ENCODE measurements at regions not wholly inside any gene's neighbourhood (a gene's known extent, or its start where the extent isn't known, plus 50 kb on each side); places are given as distances from the start of the nearest gene placed in this dataset.

GRCh38 chr22:48588151-48588877 lies 1239.4 kb downstream of the BRD1 start:
- no peak for DNase-seq (ENCODE audit: low read depth)
- TF ChIP-seq, protein P1, sequence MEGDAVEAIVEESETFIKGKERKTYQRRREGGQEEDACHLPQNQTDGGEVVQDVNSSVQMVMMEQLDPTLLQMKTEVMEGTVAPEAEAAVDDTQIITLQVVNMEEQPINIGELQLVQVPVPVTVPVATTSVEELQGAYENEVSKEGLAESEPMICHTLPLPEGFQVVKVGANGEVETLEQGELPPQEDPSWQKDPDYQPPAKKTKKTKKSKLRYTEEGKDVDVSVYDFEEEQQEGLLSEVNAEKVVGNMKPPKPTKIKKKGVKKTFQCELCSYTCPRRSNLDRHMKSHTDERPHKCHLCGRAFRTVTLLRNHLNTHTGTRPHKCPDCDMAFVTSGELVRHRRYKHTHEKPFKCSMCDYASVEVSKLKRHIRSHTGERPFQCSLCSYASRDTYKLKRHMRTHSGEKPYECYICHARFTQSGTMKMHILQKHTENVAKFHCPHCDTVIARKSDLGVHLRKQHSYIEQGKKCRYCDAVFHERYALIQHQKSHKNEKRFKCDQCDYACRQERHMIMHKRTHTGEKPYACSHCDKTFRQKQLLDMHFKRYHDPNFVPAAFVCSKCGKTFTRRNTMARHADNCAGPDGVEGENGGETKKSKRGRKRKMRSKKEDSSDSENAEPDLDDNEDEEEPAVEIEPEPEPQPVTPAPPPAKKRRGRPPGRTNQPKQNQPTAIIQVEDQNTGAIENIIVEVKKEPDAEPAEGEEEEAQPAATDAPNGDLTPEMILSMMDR (IDR thresholded peaks at IDR 0.05; ENCODE audit: insufficient read depth, low read length, severe bottlenecking): no peak
- no peak for FAIRE-seq
- Histone ChIP-seq H3K27me3 (ENCODE audit: control insufficient read depth, insufficient read depth, low read length) (no peaks in the 10 kb centered on the region), H3K4me3 (ENCODE audit: low read depth, low read length) (no peak overlapping the region), H3K36me3 (ENCODE audit: control insufficient read depth, insufficient read depth, low read length) (no peaks in the 10 kb centered on the region)

GRCh38 chr22:48587236-48587865 lies 1240.3 kb downstream of the BRD1 start:
- no peak for DNase-seq (ENCODE audit: low read depth)
- TF ChIP-seq, protein P1 (IDR thresholded peaks at IDR 0.05; ENCODE audit: insufficient read depth, low read length, severe bottlenecking): no peak
- no peak for FAIRE-seq

GRCh38 chr22:48586799-48587185 lies 1240.9 kb downstream of the BRD1 start:
- no peak for FAIRE-seq
- TF ChIP-seq, protein P1 (IDR thresholded peaks at IDR 0.05; ENCODE audit: insufficient read depth, low read length, severe bottlenecking): no peak
- H3K27me3 ChIP-seq (ENCODE audit: control insufficient read depth, insufficient read depth, low read length): no peaks in the 10 kb centered on the region
- no peak overlapping the region for H3K4me3 ChIP-seq (ENCODE audit: low read depth, low read length)
- no peaks in the 10 kb centered on the region for H3K36me3 ChIP-seq (ENCODE audit: control insufficient read depth, insufficient read depth, low read length)
- DNase-seq (ENCODE audit: low read depth): no peak

More at GRCh38 chr22:48587236-48587865, 1240.3 kb downstream of the BRD1 start:
- Histone ChIP-seq H3K27me3 (ENCODE audit: control insufficient read depth, insufficient read depth, low read length) (no peaks in the 10 kb centered on the region), H3K4me3 (ENCODE audit: low read depth, low read length) (no peak overlapping the region), H3K36me3 (ENCODE audit: control insufficient read depth, insufficient read depth, low read length) (no peaks in the 10 kb centered on the region)

DNA sequence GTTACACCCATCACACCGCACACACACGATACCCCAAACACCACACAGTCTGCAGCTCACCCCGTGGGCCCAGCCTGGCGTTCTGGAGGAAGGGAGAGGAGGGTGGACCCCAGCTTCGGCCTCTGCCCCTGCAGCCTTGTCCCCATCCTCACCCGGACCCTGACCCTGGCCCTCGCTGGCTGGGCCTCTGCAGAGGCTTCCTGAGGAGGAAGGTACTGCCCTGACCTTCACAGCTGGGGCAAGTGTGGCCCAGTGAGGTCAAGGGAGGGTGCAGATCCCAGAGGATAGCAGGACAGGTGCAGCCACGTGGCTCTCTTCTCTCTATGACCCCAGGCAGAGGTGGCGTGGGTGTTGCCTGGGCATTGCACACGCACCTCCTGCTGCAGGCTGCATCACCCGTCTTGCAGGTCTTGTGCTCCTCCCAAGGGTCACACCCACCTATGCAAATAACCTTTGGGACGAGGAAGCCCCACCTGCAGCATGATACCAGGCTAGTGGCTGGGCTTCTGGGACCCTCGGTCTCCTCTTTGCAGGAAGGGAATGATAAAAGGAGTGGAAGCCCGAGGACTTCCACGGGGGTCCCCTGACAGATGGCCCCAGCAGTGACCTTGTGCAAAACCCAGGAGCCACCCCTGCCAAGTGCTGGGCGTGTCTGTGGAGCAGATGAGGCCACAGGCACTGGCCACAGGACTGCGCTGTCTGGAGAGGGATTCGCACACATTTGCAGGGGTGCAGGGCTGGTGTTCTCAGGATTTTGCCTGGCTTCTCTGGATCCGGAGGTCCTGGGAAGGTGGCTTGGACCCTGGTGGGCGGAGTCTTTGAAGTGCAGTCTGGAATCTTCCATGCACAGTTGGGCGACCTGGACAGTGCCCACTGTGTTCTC lies 1241.5 kb downstream of the BRD1 start:
- H3K27me3 ChIP-seq (ENCODE audit: control insufficient read depth, insufficient read depth, low read length): no peaks in the 10 kb centered on the region
- DNase-seq (ENCODE audit: low read depth) (no peak), FAIRE-seq (no peak)
- TF ChIP-seq, protein P1 (IDR thresholded peaks at IDR 0.05; ENCODE audit: insufficient read depth, low read length, severe bottlenecking): no peak
- no peaks in the 10 kb centered on the region for H3K36me3 ChIP-seq (ENCODE audit: control insufficient read depth, insufficient read depth, low read length)
- H3K4me3 ChIP-seq (ENCODE audit: low read depth, low read length): no peak overlapping the region

GRCh38 chr22:48584170-48584569 lies 1243.5 kb downstream of the BRD1 start:
- FAIRE-seq (no peak), DNase-seq (ENCODE audit: low read depth) (no peak)
- Histone ChIP-seq H3K27me3 (ENCODE audit: control insufficient read depth, insufficient read depth, low read length) (no peaks in the 10 kb centered on the region), H3K4me3 (ENCODE audit: low read depth, low read length) (no peak overlapping the region), H3K36me3 (ENCODE audit: control insufficient read depth, insufficient read depth, low read length) (no peaks in the 10 kb centered on the region)
- TF ChIP-seq, protein P1 (IDR thresholded peaks at IDR 0.05; ENCODE audit: insufficient read depth, low read length, severe bottlenecking): no peak

Measured in bronchial epithelial cell (primary cell).